ENCODE measurements at regions not wholly inside any gene's neighbourhood (a gene's known extent, or its start where the extent isn't known, plus 50 kb on each side); places are given as distances from the start of the nearest gene placed in this dataset.
"Not testable (repeated sequence)": the region's sequence is repeated elsewhere in the genome, so short reads cannot be mapped to it uniquely, and the experiment has no call there.

GRCh38 chr16:85515830-85516397 lies 97.2 kb upstream of the GSE1 start:
- H3K27me3 ChIP-seq (ENCODE audit: control insufficient read depth in 1 of 2, insufficient read depth in 2 of 2, low read length in 2 of 2): no peaks in the 10 kb centered on the region
- H3K4me3 ChIP-seq (ENCODE audit: low read depth in 1 of 2, low read length in 2 of 2): no peak overlapping the region
- peaks cover 18 to 22% of the 10 kb centered on the region in 2 donors for H3K4me1 ChIP-seq (ENCODE audit: control insufficient read depth in 1 of 2, insufficient read depth in 2 of 2, low read length in 2 of 2)
- no peaks in the 10 kb centered on the region for H3K9me3 ChIP-seq (ENCODE audit: control insufficient read depth in 1 of 2, low read length in 2 of 2)
- no peak overlapping the region for H3K27ac ChIP-seq (ENCODE audit: low read depth, low read length)
- H3K9ac ChIP-seq (ENCODE audit: low read depth in 1 of 2, low read length in 2 of 2): no peak overlapping the region
- no peaks in the 10 kb centered on the region for H3K36me3 ChIP-seq (ENCODE audit: control insufficient read depth in 1 of 2, insufficient read depth in 2 of 2, low read length in 2 of 2)

GRCh38 chr16:85517154-85517553 lies 96.0 kb upstream of the GSE1 start:
- Histone ChIP-seq H3K27me3 (ENCODE audit: control insufficient read depth in 1 of 2, insufficient read depth in 2 of 2, low read length in 2 of 2) (no peaks in the 10 kb centered on the region), H3K27ac (ENCODE audit: low read depth, low read length) (no peak overlapping the region), H3K4me3 (ENCODE audit: low read depth in 1 of 2, low read length in 2 of 2) (no peak overlapping the region), H3K9ac (ENCODE audit: low read depth in 1 of 2, low read length in 2 of 2) (no peak overlapping the region), H3K9me3 (ENCODE audit: control insufficient read depth in 1 of 2, low read length in 2 of 2) (no peaks in the 10 kb centered on the region), H3K4me1 (ENCODE audit: control insufficient read depth in 1 of 2, insufficient read depth in 2 of 2, low read length in 2 of 2) (peaks cover 26 to 28% of the 10 kb centered on the region in 2 donors), H3K36me3 (ENCODE audit: control insufficient read depth in 1 of 2, insufficient read depth in 2 of 2, low read length in 2 of 2) (no peaks in the 10 kb centered on the region)

- Histone ChIP-seq H3K36me3 (ENCODE audit: control insufficient read depth in 1 of 2, insufficient read depth in 2 of 2, low read length in 2 of 2) (no peaks in the 10 kb centered on the region), H3K9me3 (ENCODE audit: control insufficient read depth in 1 of 2, low read length in 2 of 2) (no peaks in the 10 kb centered on the region), H3K4me1 (ENCODE audit: control insufficient read depth in 1 of 2, insufficient read depth in 2 of 2, low read length in 2 of 2) (peaks cover 30 to 31% of the 10 kb centered on the region in 2 donors), H3K9ac (ENCODE audit: low read depth in 1 of 2, low read length in 2 of 2) (no peak overlapping the region), H3K27me3 (ENCODE audit: control insufficient read depth in 1 of 2, insufficient read depth in 2 of 2, low read length in 2 of 2) (no peaks in the 10 kb centered on the region), H3K27ac (ENCODE audit: low read depth, low read length) (no peak overlapping the region), H3K4me3 (ENCODE audit: low read depth in 1 of 2, low read length in 2 of 2) (no peak overlapping the region)
Measured at GRCh38 chr16:85517563-85518179, 95.5 kb upstream of the GSE1 start.

- Histone ChIP-seq H3K4me1 (ENCODE audit: control insufficient read depth in 1 of 2, insufficient read depth in 2 of 2, low read length in 2 of 2) (peaks cover 37 to 38% of the 10 kb centered on the region in 2 donors), H3K27me3 (ENCODE audit: control insufficient read depth in 1 of 2, insufficient read depth in 2 of 2, low read length in 2 of 2) (no peaks in the 10 kb centered on the region), H3K9me3 (ENCODE audit: control insufficient read depth in 1 of 2, low read length in 2 of 2) (no peaks in the 10 kb centered on the region), H3K4me3 (ENCODE audit: low read depth in 1 of 2, low read length in 2 of 2) (no peak overlapping the region), H3K27ac (ENCODE audit: low read depth, low read length) (no peak overlapping the region), H3K9ac (ENCODE audit: low read depth in 1 of 2, low read length in 2 of 2) (no peak overlapping the region), H3K36me3 (ENCODE audit: control insufficient read depth in 1 of 2, insufficient read depth in 2 of 2, low read length in 2 of 2) (no peaks in the 10 kb centered on the region)
Measured at GRCh38 chr16:85518398-85519049, 94.6 kb upstream of the GSE1 start.

GRCh38 chr16:85519050-85519440 lies 94.1 kb upstream of the GSE1 start:
- H3K27me3 ChIP-seq (ENCODE audit: control insufficient read depth in 1 of 2, insufficient read depth in 2 of 2, low read length in 2 of 2); H3K9me3 ChIP-seq (ENCODE audit: control insufficient read depth in 1 of 2, low read length in 2 of 2); H3K4me3 ChIP-seq (ENCODE audit: low read depth in 1 of 2, low read length in 2 of 2); H3K36me3 ChIP-seq (ENCODE audit: control insufficient read depth in 1 of 2, insufficient read depth in 2 of 2, low read length in 2 of 2); H3K9ac ChIP-seq (ENCODE audit: low read depth in 1 of 2, low read length in 2 of 2); H3K27ac ChIP-seq (ENCODE audit: low read depth, low read length): not testable (repeated sequence)
- peaks cover 41 to 43% of the 10 kb centered on the region in 2 donors for H3K4me1 ChIP-seq (ENCODE audit: control insufficient read depth in 1 of 2, insufficient read depth in 2 of 2, low read length in 2 of 2)

GRCh38 chr16:85519540-85520231 lies 93.4 kb upstream of the GSE1 start:
- Histone ChIP-seq H3K27ac (ENCODE audit: low read depth, low read length) (no peak overlapping the region), H3K9ac (ENCODE audit: low read depth in 1 of 2, low read length in 2 of 2) (no peak overlapping the region), H3K9me3 (ENCODE audit: control insufficient read depth in 1 of 2, low read length in 2 of 2) (no peaks in the 10 kb centered on the region), H3K4me3 (ENCODE audit: low read depth in 1 of 2, low read length in 2 of 2) (no peak overlapping the region), H3K4me1 (ENCODE audit: control insufficient read depth in 1 of 2, insufficient read depth in 2 of 2, low read length in 2 of 2) (peaks cover 37 to 39% of the 10 kb centered on the region in 2 donors), H3K36me3 (ENCODE audit: control insufficient read depth in 1 of 2, insufficient read depth in 2 of 2, low read length in 2 of 2) (no peaks in the 10 kb centered on the region), H3K27me3 (ENCODE audit: control insufficient read depth in 1 of 2, insufficient read depth in 2 of 2, low read length in 2 of 2) (no peaks in the 10 kb centered on the region)

- Histone ChIP-seq H3K4me3 (ENCODE audit: low read depth in 1 of 2, low read length in 2 of 2) (no peak overlapping the region), H3K4me1 (ENCODE audit: control insufficient read depth in 1 of 2, insufficient read depth in 2 of 2, low read length in 2 of 2) (peaks cover 24 to 26% of the 10 kb centered on the region in 2 donors), H3K27ac (ENCODE audit: low read depth, low read length) (no peak overlapping the region), H3K9me3 (ENCODE audit: control insufficient read depth in 1 of 2, low read length in 2 of 2) (no peaks in the 10 kb centered on the region), H3K36me3 (ENCODE audit: control insufficient read depth in 1 of 2, insufficient read depth in 2 of 2, low read length in 2 of 2) (no peaks in the 10 kb centered on the region), H3K9ac (ENCODE audit: low read depth in 1 of 2, low read length in 2 of 2) (peak overlapping the region in 1 of 2 donors; percentile 18), H3K27me3 (ENCODE audit: control insufficient read depth in 1 of 2, insufficient read depth in 2 of 2, low read length in 2 of 2) (no peaks in the 10 kb centered on the region)
Measured at GRCh38 chr16:85520853-85521521, 92.1 kb upstream of the GSE1 start.

- H3K36me3 ChIP-seq (ENCODE audit: control insufficient read depth in 1 of 2, insufficient read depth in 2 of 2, low read length in 2 of 2): no peaks in the 10 kb centered on the region
- no peak overlapping the region for H3K9ac ChIP-seq (ENCODE audit: low read depth in 1 of 2, low read length in 2 of 2)
- peaks cover 22 to 28% of the 10 kb centered on the region in 2 donors for H3K4me1 ChIP-seq (ENCODE audit: control insufficient read depth in 1 of 2, insufficient read depth in 2 of 2, low read length in 2 of 2)
- H3K4me3 ChIP-seq (ENCODE audit: low read depth in 1 of 2, low read length in 2 of 2): no peak overlapping the region
- H3K27me3 ChIP-seq (ENCODE audit: control insufficient read depth in 1 of 2, insufficient read depth in 2 of 2, low read length in 2 of 2): no peaks in the 10 kb centered on the region
- H3K27ac ChIP-seq (ENCODE audit: low read depth, low read length): no peak overlapping the region
- H3K9me3 ChIP-seq (ENCODE audit: control insufficient read depth in 1 of 2, low read length in 2 of 2): no peaks in the 10 kb centered on the region
Measured at GRCh38 chr16:85521552-85522307, 91.4 kb upstream of the GSE1 start.

- Histone ChIP-seq H3K27ac (ENCODE audit: low read depth, low read length) (no peak overlapping the region), H3K9ac (ENCODE audit: low read depth in 1 of 2, low read length in 2 of 2) (no peak overlapping the region), H3K9me3 (ENCODE audit: control insufficient read depth in 1 of 2, low read length in 2 of 2) (no peaks in the 10 kb centered on the region), H3K4me3 (ENCODE audit: low read depth in 1 of 2, low read length in 2 of 2) (no peak overlapping the region), H3K27me3 (ENCODE audit: control insufficient read depth in 1 of 2, insufficient read depth in 2 of 2, low read length in 2 of 2) (no peaks in the 10 kb centered on the region), H3K36me3 (ENCODE audit: control insufficient read depth in 1 of 2, insufficient read depth in 2 of 2, low read length in 2 of 2) (no peaks in the 10 kb centered on the region), H3K4me1 (ENCODE audit: control insufficient read depth in 1 of 2, insufficient read depth in 2 of 2, low read length in 2 of 2) (peaks cover 22 to 28% of the 10 kb centered on the region in 2 donors)
Measured at GRCh38 chr16:85522308-85522841, 90.7 kb upstream of the GSE1 start.

All from duodenal mucosa (tissue), 2 donors.